DOHH2 (cell line): ENCODE measurements at regions not wholly inside any gene's neighbourhood (a gene's known extent, or its start where the extent isn't known, plus 50 kb on each side); places are given as distances from the start of the nearest gene placed in this dataset.

Experiments used
- H3F3A ChIP-seq: fragments of 200-600 bp; sonication (generic), shearing (Covaris generic); 2 replicates; pipeline ENCODE4 v1.6.0; 2016; ENCODE audit warnings: antibody characterized with exemption, mild to moderate bottlenecking; ENCODE audit not compliant: control insufficient read depth, insufficient read depth
- H3K27ac ChIP-seq: fragments of 200-600 bp; sonication (generic); 2 replicates; pipeline ENCODE4 v1.5.1; 2014; ENCODE audit warnings: low read depth, mild to moderate bottlenecking, low read length, moderate library complexity
- H3K27me3 ChIP-seq: fragments of 200-600 bp; sonication (generic); 2 replicates; pipeline ENCODE4 v1.6.1; 2014; ENCODE audit warnings: mild to moderate bottlenecking, low read length, mixed read lengths; ENCODE audit not compliant: control insufficient read depth
- H3K36me3 ChIP-seq: fragments of 200-600 bp; sonication (generic); 2 replicates; pipeline ENCODE4 v1.6.1; 2014; ENCODE audit warnings: mild to moderate bottlenecking, low read length, moderate library complexity, mixed read lengths; ENCODE audit not compliant: control insufficient read depth
- H3K4me1 ChIP-seq: fragments of 200-600 bp; sonication (generic); 2 replicates; pipeline ENCODE4 v1.6.1; 2014; ENCODE audit warnings: mild to moderate bottlenecking, low read length, mixed read lengths; ENCODE audit not compliant: control insufficient read depth
- H3K4me2 ChIP-seq: fragments of 200-600 bp; sonication (generic); 2 replicates; pipeline ENCODE4 v1.6.0; 2014; ENCODE audit warnings: mild to moderate bottlenecking, low read length, moderate library complexity
- H3K4me3 ChIP-seq: fragments of 200-600 bp; sonication (generic); 2 replicates; pipeline ENCODE4 v1.5.1; 2014; ENCODE audit warnings: mild to moderate bottlenecking, low read length, mixed read lengths
- H3K79me2 ChIP-seq: fragments of 200-600 bp; sonication (generic); 2 replicates; pipeline ENCODE4 v1.6.1; 2014; ENCODE audit warnings: mild to moderate bottlenecking, low read length, mixed read lengths; ENCODE audit not compliant: control insufficient read depth
- H3K9me2 ChIP-seq: fragments of 200-600 bp; sonication (generic); replicated peaks from 2 replicates; pipeline ENCODE4 v1.6.1; 2014; ENCODE audit warnings: mild to moderate bottlenecking, low read length, mixed read lengths; ENCODE audit not compliant: control insufficient read depth
- H3K9me3 ChIP-seq: fragments of 200-600 bp; sonication (generic); 2 replicates; pipeline ENCODE4 v1.6.1; 2014; ENCODE audit warnings: antibody characterized with exemption, low read length, mixed read lengths; ENCODE audit not compliant: control insufficient read depth, insufficient read depth
- H4K20me1 ChIP-seq: fragments of 200-600 bp; sonication (generic); 2 replicates; pipeline ENCODE4 v1.6.0; 2014; ENCODE audit warnings: low read depth, mild to moderate bottlenecking, antibody characterized with exemption, low read length, moderate library complexity; ENCODE audit not compliant: control insufficient read depth, insufficient read depth
- CTCF ChIP-seq: fragments of 200-600 bp; sonication (generic); IDR thresholded peaks from one replicate; pipeline ENCODE4 v1.5.1; 2014; ENCODE audit warnings: antibody characterized with exemption, mild to moderate bottlenecking, low read depth, low read length; ENCODE audit not compliant: poor library complexity, severe bottlenecking
- EZH2phosphoT487 ChIP-seq: fragments of 200-600 bp; sonication (generic); IDR thresholded peaks from 2 replicates; pipeline ENCODE4 v1.6.1; 2017; ENCODE audit warnings: borderline replicate concordance, mild to moderate bottlenecking, antibody characterized with exemption, low read length, moderate library complexity, mixed read lengths

- H3K9me3 ChIP-seq: no peaks in the 10 kb centered on the region
- no peak overlapping the region for H3K4me3 ChIP-seq
- H3K4me1 ChIP-seq: no peaks in the 10 kb centered on the region
- no peak for TF ChIP-seq CTCF
- TF ChIP-seq EZH2phosphoT487: no peak
- H3K4me2 ChIP-seq: no peak overlapping the region
- no peaks in the 10 kb centered on the region for H3K79me2 ChIP-seq
- H3K36me3 ChIP-seq: no peaks in the 10 kb centered on the region
- H3K27me3 ChIP-seq: no peaks in the 10 kb centered on the region
- no peak overlapping the region for H3K27ac ChIP-seq
- H4K20me1 ChIP-seq: no peaks in the 10 kb centered on the region
- H3F3A ChIP-seq: no peaks in the 10 kb centered on the region
- H3K9me2 ChIP-seq: no peaks in the 10 kb centered on the region
Observed at GRCh38 chr7:80374321-80374720, 137.5 kb downstream of the GNAT3 start.

GRCh38 chr7:80373429-80374032 lies 138.3 kb downstream of the GNAT3 start:
- no peaks in the 10 kb centered on the region for H3K27me3 ChIP-seq
- H3K4me3 ChIP-seq: no peak overlapping the region
- no peaks in the 10 kb centered on the region for H3K4me1 ChIP-seq
- no peaks in the 10 kb centered on the region for H3K36me3 ChIP-seq
- no peaks in the 10 kb centered on the region for H3F3A ChIP-seq
- H4K20me1 ChIP-seq: no peaks in the 10 kb centered on the region
- H3K79me2 ChIP-seq: no peaks in the 10 kb centered on the region
- no peak overlapping the region for H3K27ac ChIP-seq
- TF ChIP-seq EZH2phosphoT487 (no peak), CTCF (no peak)
- H3K4me2 ChIP-seq: no peak overlapping the region
- no peaks in the 10 kb centered on the region for H3K9me2 ChIP-seq
- no peaks in the 10 kb centered on the region for H3K9me3 ChIP-seq

GRCh38 chr7:80372415-80372814 lies 139.4 kb downstream of the GNAT3 start:
- Histone ChIP-seq H3K4me1 (no peaks in the 10 kb centered on the region), H3K4me3 (no peak overlapping the region), H3F3A (no peaks in the 10 kb centered on the region), H3K9me2 (no peaks in the 10 kb centered on the region), H3K79me2 (no peaks in the 10 kb centered on the region), H3K27ac (no peak overlapping the region), H4K20me1 (no peaks in the 10 kb centered on the region), H3K9me3 (no peaks in the 10 kb centered on the region), H3K27me3 (no peaks in the 10 kb centered on the region), H3K4me2 (no peak overlapping the region), H3K36me3 (no peaks in the 10 kb centered on the region)
- no peak for TF ChIP-seq CTCF
- TF ChIP-seq EZH2phosphoT487: no peak
